Thoracic aorta (tissue), 2 donors: ENCODE measurements at regions not wholly inside any gene's neighbourhood (a gene's known extent, or its start where the extent isn't known, plus 50 kb on each side); places are given as distances from the start of the nearest gene placed in this dataset.
"Not testable (repeated sequence)": the region's sequence is repeated elsewhere in the genome, so short reads cannot be mapped to it uniquely, and the experiment has no call there.

ENCODE experiments used
- ATAC-seq: fragments of 150-250 bp; one replicate; pipeline ENCODE4 v1.8.0; 2017; ENCODE audit warnings: low read depth; ENCODE audit not compliant: insufficient number of reproducible peaks, low FRiP score
- DNase-seq: peaks from one replicate; pipeline ENCODE4 v3.0.0-alpha.2; 2020; ENCODE audit warnings: low spot score
- H3K27ac ChIP-seq, 2 donors: fragments of 200-600 bp; sonication (generic); 1 replicate in 1 of 2; 2 replicates in 1 of 2; pipeline ENCODE4 v1.5.1; 2016; ENCODE audit warnings: mild to moderate bottlenecking in 2 of 2, moderate library complexity in 2 of 2
- H3K27me3 ChIP-seq: fragments of 200-600 bp; sonication (generic); replicated peaks from 2 replicates; pipeline ENCODE4 v1.6.0; 2016; ENCODE audit warnings: mild to moderate bottlenecking; ENCODE audit not compliant: insufficient read depth
- H3K36me3 ChIP-seq: fragments of 200-600 bp; sonication (generic); one replicate; pipeline ENCODE4 v1.5.1; 2016
- H3K4me1 ChIP-seq, 2 donors: fragments of 200-600 bp; sonication (generic); 1 replicate in 1 of 2; 2 replicates in 1 of 2; pipeline versions ENCODE4 v1.5.1 to v1.6.0; 2016; ENCODE audit warnings: low read depth in 2 of 2, mild to moderate bottlenecking in 1 of 2; ENCODE audit not compliant: control insufficient read depth in 1 of 2
- H3K4me3 ChIP-seq: fragments of 200-600 bp; sonication (generic); 2 replicates; pipeline ENCODE4 v1.5.1; 2016; ENCODE audit warnings: mild to moderate bottlenecking
- H3K9me3 ChIP-seq: fragments of 200-600 bp; sonication (generic); 2 replicates; pipeline ENCODE4 v1.5.1; 2016
- CTCF ChIP-seq: fragments of 200-600 bp; sonication (generic); IDR thresholded peaks from one replicate; pipeline ENCODE4 v1.5.1; 2019; ENCODE audit warnings: antibody characterized with exemption

- no peak for ATAC-seq
- DNase-seq: no peak
- Histone ChIP-seq H3K4me3 (no peak overlapping the region), H3K9me3 (no peaks in the 10 kb centered on the region), H3K4me1 (no peaks in the 10 kb centered on the region), H3K36me3 (no peaks in the 10 kb centered on the region), H3K27me3 (no peaks in the 10 kb centered on the region), H3K27ac (no peak overlapping the region)
- no peak for TF ChIP-seq CTCF
Measured at GRCh38 chr2:129408570-129408969, 570.9 kb upstream of the RAB6C start.

GRCh38 chr2:129417041-129417440 lies 562.4 kb upstream of the RAB6C start:
- not testable (repeated sequence) for H3K9me3 ChIP-seq

GRCh38 chr2:129422028-129422427 lies 557.4 kb upstream of the RAB6C start:
- Histone ChIP-seq H3K4me3 (no peak overlapping the region), H3K4me1 (no peaks in the 10 kb centered on the region), H3K27me3 (no peaks in the 10 kb centered on the region), H3K9me3 (no peaks in the 10 kb centered on the region), H3K27ac (no peak overlapping the region), H3K36me3 (no peaks in the 10 kb centered on the region)
- TF ChIP-seq CTCF: no peak
- DNase-seq: no peak
- ATAC-seq: no peak

More at GRCh38 chr2:129417041-129417440, 562.4 kb upstream of the RAB6C start:
- H3K27ac ChIP-seq, H3K36me3 ChIP-seq, H3K4me3 ChIP-seq, H3K4me1 ChIP-seq, DNase-seq, H3K27me3 ChIP-seq, ATAC-seq: not testable (repeated sequence)

GRCh38 chr2:129428086-129428660 lies 551.3 kb upstream of the RAB6C start:
- TF ChIP-seq CTCF: no peak
- H3K36me3 ChIP-seq: no peaks in the 10 kb centered on the region
- H3K4me1 ChIP-seq: no peaks in the 10 kb centered on the region
- no peak overlapping the region for H3K4me3 ChIP-seq
- DNase-seq: no peak
- ATAC-seq: no peak
- H3K27ac ChIP-seq: no peak overlapping the region
- H3K27me3 ChIP-seq: no peaks in the 10 kb centered on the region
- H3K9me3 ChIP-seq: no peaks in the 10 kb centered on the region

GRCh38 chr2:129430911-129431310 lies 548.6 kb upstream of the RAB6C start:
- DNase-seq (no peak), ATAC-seq (no peak)
- H3K27ac ChIP-seq: no peak overlapping the region
- TF ChIP-seq CTCF: no peak
- H3K4me3 ChIP-seq: no peak overlapping the region
- no peaks in the 10 kb centered on the region for H3K9me3 ChIP-seq
- H3K27me3 ChIP-seq: no peaks in the 10 kb centered on the region
- H3K36me3 ChIP-seq: no peaks in the 10 kb centered on the region
- no peaks in the 10 kb centered on the region for H3K4me1 ChIP-seq

- Histone ChIP-seq H3K4me1 (no peaks in the 10 kb centered on the region), H3K27ac (no peak overlapping the region), H3K27me3 (no peaks in the 10 kb centered on the region), H3K36me3 (no peaks in the 10 kb centered on the region), H3K4me3 (no peak overlapping the region), H3K9me3 (no peaks in the 10 kb centered on the region)
- no peak for ATAC-seq
- no peak for DNase-seq
- TF ChIP-seq CTCF: no peak
Measured at GRCh38 chr2:129431881-129432280, 547.6 kb upstream of the RAB6C start.
